Prostate gland (tissue), 2 donors: ENCODE measurements at regions not wholly inside any gene's neighbourhood (a gene's known extent, or its start where the extent isn't known, plus 50 kb on each side); places are given as distances from the start of the nearest gene placed in this dataset.

Source experiments
- DNase-seq: peaks from one replicate; pipeline ENCODE4 v3.0.0-alpha.2; 2019; ENCODE audit warnings: low spot score
- H3K27ac ChIP-seq, 2 donors: fragments of 200-600 bp; sonication (generic); 2 replicates each; pipeline ENCODE4 v1.5.1; 2017 to 2019
- H3K27me3 ChIP-seq: fragments of 200-600 bp; sonication (generic); replicated peaks from 2 replicates; pipeline ENCODE4 v1.5.1; 2019; ENCODE audit not compliant: insufficient read depth
- H3K36me3 ChIP-seq, 2 donors: fragments of 200-600 bp; sonication (generic); 1 replicate in 1 of 2; 2 replicates in 1 of 2; pipeline versions ENCODE4 v1.5.1 to v1.8.1; 2017 to 2019
- H3K4me1 ChIP-seq: fragments of 200-600 bp; sonication (generic); replicated peaks from 2 replicates; pipeline ENCODE4 v1.5.1; 2019
- H3K4me3 ChIP-seq, 2 donors: fragments of 200-600 bp; sonication (generic); 2 replicates each; pipeline ENCODE4 v1.5.1; 2017 to 2019
- H3K9me3 ChIP-seq: fragments of 200-600 bp; sonication (generic); 2 replicates; pipeline ENCODE4 v1.5.1; 2017
- CTCF ChIP-seq, 4 experiments: fragments of 200-600 bp in 2 of 4; fragments of 450-650 bp in 2 of 4; sonication (generic) in 2 of 4; IDR thresholded peaks; 1 replicate in 3 of 4; 2 replicates in 1 of 4; pipeline ENCODE4 v1.5.1; 2016 to 2019; ENCODE audit warnings: antibody characterized with exemption in 4 of 4, mild to moderate bottlenecking in 2 of 4, moderate library complexity in 2 of 4
- POLR2A ChIP-seq: fragments of 450-650 bp; IDR thresholded peaks from one replicate; pipeline ENCODE4 v1.6.1; 2016; ENCODE audit warnings: antibody characterized with exemption, mild to moderate bottlenecking
- POLR2AphosphoS5 ChIP-seq: sonication (generic); formaldehyde crosslinking; IDR thresholded peaks from one replicate; pipeline ENCODE4 v1.6.1; 2017; ENCODE audit warnings: antibody characterized with exemption
- WGBS: methylation state at CpG from one replicate; pipeline ENCODE4 v1.1.5; 2018; 5-methylcytosine and 5-hydroxymethylcytosine counted together
- intact Hi-C: fragments of 100-400 bp; cut with DNase I; formaldehyde crosslinking; loops from one replicate; pipeline ENCODE4 v1.14.2; 2022

GRCh38 chr1:115191691-115192090 lies 102.4 kb upstream of the TSPAN2 start:
- intact Hi-C loops: no loop called here
- WGBS: 96% methylated on average over 3 of the region's 3 CpGs
- H3K36me3 ChIP-seq: no peaks in the 10 kb centered on the region
- DNase-seq: no peak
- H3K27me3 ChIP-seq: no peaks in the 10 kb centered on the region
- TF ChIP-seq POLR2AphosphoS5 (no peak), POLR2A (no peak), CTCF (IDR thresholded peaks at IDR 0.05) (no peak)
- no peaks in the 10 kb centered on the region for H3K9me3 ChIP-seq
- H3K4me3 ChIP-seq: no peak overlapping the region
- H3K4me1 ChIP-seq: no peaks in the 10 kb centered on the region
- no peak overlapping the region for H3K27ac ChIP-seq

GRCh38 chr1:115190540-115191170 lies 101.4 kb upstream of the TSPAN2 start:
- H3K4me1 ChIP-seq: no peaks in the 10 kb centered on the region
- DNase-seq: no peak
- intact Hi-C loops: no loop called here
- H3K36me3 ChIP-seq: no peaks in the 10 kb centered on the region
- no peak overlapping the region for H3K4me3 ChIP-seq
- 77% methylated on average over 3 of the region's 3 CpGs for WGBS
- TF ChIP-seq POLR2A: no peak
- H3K9me3 ChIP-seq: no peaks in the 10 kb centered on the region
- no peaks in the 10 kb centered on the region for H3K27me3 ChIP-seq
- H3K27ac ChIP-seq: no peak overlapping the region

DNA sequence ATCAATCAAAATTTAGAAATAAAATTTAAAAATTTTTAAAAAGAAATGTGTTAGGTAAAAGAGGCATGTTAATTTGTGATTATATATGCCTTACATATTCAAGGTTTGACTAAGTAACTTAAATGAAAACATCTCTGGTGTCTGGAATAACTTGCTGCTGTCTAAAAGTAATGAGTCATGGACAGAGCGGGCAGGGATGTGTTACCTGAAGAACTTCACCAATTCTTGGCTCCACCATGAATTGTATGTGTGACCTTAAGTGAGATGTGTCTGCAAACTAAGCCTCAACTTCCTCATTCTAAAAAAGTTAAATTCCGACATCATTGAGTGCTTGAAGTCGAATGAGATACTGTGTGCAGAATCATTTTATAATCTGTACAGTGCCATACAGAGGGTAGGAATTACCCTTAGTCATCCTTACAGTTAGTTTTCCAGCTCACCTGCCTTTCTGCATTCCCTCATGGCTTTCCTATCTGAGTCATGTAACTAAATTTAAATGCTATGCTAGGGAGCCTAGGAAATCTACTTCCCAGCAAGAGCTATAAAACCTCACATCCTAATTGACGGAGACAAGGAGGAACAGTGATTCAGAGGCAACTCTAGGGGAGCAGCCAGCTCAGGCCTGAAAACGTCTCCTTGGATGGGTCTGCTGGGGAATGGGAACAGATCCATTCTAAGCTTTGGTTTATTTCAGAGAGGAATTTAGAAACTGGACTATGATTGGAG lies 100.7 kb upstream of the TSPAN2 start:
- Histone ChIP-seq H3K27ac (no peak overlapping the region), H3K27me3 (no peaks in the 10 kb centered on the region), H3K4me1 (no peaks in the 10 kb centered on the region), H3K36me3 (no peaks in the 10 kb centered on the region), H3K4me3 (no peak overlapping the region), H3K9me3 (no peaks in the 10 kb centered on the region)
- no peak for DNase-seq
- WGBS: 66% methylated on average over 5 of the region's 5 CpGs
- TF ChIP-seq POLR2AphosphoS5 (peak; percentile 37), POLR2A (no peak)
- intact Hi-C loops: loop anchor here (10.0 kb wide), 1 partner anchor 175 kb away; no protein-coding TSS in a partner anchor

DNA sequence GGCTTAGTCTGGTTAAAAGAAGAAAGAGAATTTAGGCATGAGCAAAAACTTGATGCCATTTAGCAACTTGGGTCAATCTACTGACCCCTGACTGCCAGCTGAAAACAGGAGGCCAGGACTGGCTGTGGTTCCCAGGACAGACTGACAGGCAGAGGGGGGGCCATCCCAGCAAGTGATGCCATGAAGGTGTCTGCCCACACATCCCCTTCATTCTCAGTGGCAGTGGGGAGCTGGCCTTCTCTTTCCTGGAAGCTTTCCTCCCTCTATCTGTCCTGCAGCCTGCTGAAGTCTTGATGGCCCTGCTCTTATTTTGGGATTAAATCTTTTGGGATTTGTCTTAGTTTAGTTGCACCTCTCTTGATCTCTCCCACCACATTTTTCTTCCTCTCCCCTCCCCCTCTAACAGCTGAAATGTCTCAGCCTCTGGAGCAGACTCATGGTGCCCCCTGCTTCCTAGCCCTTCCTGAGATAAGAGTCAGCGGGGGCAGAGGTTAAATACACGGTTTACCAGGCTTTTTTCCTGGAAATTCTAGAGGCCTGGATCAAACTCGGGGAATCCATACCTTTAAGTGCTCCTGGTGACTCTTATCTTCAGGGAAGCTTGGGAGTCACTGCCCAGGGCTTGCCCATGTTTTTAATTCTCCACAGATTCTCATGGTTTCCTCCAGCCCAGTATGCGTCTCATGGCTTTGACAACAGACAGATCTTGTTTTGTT lies 99.5 kb upstream of the TSPAN2 start:
- H3K4me1 ChIP-seq: no peaks in the 10 kb centered on the region
- no peak overlapping the region for H3K4me3 ChIP-seq
- H3K27me3 ChIP-seq: no peaks in the 10 kb centered on the region
- H3K27ac ChIP-seq: no peak overlapping the region
- no peaks in the 10 kb centered on the region for H3K9me3 ChIP-seq
- WGBS: 94% methylated on average over 4 of the region's 4 CpGs
- DNase-seq: no peak
- no peak for TF ChIP-seq CTCF (IDR thresholded peaks at IDR 0.05)
- intact Hi-C loops: loop anchor here (10.0 kb wide), 1 partner anchor 176 kb away; no protein-coding TSS in a partner anchor
- H3K36me3 ChIP-seq: no peaks in the 10 kb centered on the region

GRCh38 chr1:115186711-115187265 lies 97.5 kb upstream of the TSPAN2 start:
- no peak overlapping the region for H3K27ac ChIP-seq
- no peaks in the 10 kb centered on the region for H3K9me3 ChIP-seq
- DNase-seq: no peak
- 52% methylated on average over 8 of the region's 8 CpGs for WGBS
- intact Hi-C loops: loop anchor here (10.0 kb wide), 1 partner anchor 178 kb away; no protein-coding TSS in a partner anchor
- H3K27me3 ChIP-seq: no peaks in the 10 kb centered on the region
- H3K4me1 ChIP-seq: no peaks in the 10 kb centered on the region
- TF ChIP-seq POLR2A (no peak), POLR2AphosphoS5 (no peak)
- H3K36me3 ChIP-seq: no peaks in the 10 kb centered on the region
- no peak overlapping the region for H3K4me3 ChIP-seq

DNA sequence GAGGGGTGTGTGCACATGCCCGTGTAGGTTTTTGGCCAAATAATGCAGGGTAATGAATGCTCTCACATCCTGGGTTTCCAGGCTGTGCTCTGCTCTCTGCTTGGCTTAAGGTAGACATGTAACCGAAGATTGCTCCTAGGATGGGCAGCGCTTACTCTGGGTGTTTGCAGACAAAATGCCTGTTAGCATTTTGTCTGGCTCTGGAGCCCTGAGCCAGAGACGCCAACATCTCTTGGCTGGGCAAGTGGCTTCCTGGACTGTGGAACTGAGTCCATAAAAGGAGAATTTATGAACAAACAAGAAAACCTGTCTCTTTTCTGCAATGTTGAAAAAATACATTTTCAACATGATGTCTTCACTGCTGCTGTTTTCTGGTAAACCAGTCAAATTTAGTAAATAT lies 96.0 kb upstream of the TSPAN2 start:
- H3K27me3 ChIP-seq: no peaks in the 10 kb centered on the region
- H3K4me1 ChIP-seq: no peaks in the 10 kb centered on the region
- H3K4me3 ChIP-seq: no peak overlapping the region
- intact Hi-C loops: loop anchor here (10.0 kb wide), 1 partner anchor 179 kb away; no protein-coding TSS in a partner anchor
- H3K27ac ChIP-seq: no peak overlapping the region
- H3K36me3 ChIP-seq: no peaks in the 10 kb centered on the region
- no peaks in the 10 kb centered on the region for H3K9me3 ChIP-seq
- no peak for TF ChIP-seq CTCF (IDR thresholded peaks at IDR 0.05)
- TF ChIP-seq POLR2A: no peak
- TF ChIP-seq POLR2AphosphoS5: no peak
- DNase-seq: no peak
- 69% methylated on average over 4 of the region's 4 CpGs for WGBS
